ENCODE measurements at regions not wholly inside any gene's neighbourhood (a gene's known extent, or its start where the extent isn't known, plus 50 kb on each side); places are given as distances from the start of the nearest gene placed in this dataset.

DNA sequence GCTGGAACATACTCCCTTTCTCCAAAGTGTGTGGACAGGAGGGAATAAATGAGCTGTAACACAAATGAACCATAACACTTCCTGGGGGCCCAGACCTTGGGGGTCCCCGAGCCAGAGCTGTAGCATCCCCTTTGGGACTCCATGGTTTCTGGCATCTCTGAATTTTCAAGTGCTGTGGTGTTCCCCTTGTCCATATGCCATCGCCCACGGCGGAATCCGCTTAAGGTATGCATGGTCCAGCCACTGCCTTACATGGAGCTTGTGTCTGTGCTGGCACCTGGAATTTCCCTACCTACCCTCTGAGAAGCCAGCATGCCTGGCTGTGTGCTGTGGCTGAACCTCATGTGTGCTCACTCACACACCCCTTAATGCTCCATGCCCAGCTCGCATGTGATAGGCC, 943.6 kb downstream of the SLITRK1 start:
- no peak for DNase-seq

- no peak for DNase-seq
Observed at GRCh38 chr13:82934000-82934399, 948.3 kb downstream of the SLITRK1 start.

GRCh38 chr13:82925114-82925513, 957.2 kb downstream of the SLITRK1 start:
- DNase-seq, result no peak

DNA sequence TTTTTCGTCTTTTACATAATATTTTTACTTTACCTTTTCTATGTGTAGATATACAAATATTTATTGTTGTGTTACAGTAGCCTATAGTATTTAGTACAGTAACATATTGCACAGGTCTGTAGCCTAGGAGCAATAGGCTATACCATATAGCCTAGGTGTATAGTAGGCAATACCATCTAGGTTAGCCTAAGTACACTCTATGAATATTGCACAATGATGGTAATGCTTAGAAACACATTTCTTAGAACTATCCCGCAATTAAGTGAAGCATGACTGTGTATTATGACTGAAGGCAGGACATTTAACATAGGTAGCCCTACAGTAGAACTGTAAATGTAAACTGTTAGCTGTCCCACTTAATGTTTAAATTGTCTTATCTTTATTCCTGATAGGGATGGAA, 964.3 kb downstream of the SLITRK1 start:
- DNase-seq, result no peak

GRCh38 chr13:82912564-82912963, 969.7 kb downstream of the SLITRK1 start:
- no peak for DNase-seq

DNA sequence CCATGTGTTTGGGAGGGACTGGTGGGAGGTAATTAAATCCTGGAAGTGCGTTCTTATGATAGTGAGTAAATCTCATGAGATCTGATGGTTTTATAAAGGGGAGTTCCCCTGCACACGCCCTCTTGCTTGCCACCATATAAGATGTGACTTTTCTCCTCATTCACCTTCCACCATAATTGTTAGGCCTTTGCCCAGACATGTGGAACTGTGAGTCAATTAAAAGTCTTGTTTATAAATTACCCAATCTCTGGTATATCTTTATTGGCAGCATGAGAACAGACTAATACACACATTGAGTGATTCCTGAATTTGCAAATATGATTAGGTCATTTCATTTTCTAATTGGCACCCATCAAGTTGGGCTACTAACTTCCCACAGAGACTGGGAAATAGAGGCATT, 977.2 kb downstream of the SLITRK1 start:
- no peak for DNase-seq

DNA sequence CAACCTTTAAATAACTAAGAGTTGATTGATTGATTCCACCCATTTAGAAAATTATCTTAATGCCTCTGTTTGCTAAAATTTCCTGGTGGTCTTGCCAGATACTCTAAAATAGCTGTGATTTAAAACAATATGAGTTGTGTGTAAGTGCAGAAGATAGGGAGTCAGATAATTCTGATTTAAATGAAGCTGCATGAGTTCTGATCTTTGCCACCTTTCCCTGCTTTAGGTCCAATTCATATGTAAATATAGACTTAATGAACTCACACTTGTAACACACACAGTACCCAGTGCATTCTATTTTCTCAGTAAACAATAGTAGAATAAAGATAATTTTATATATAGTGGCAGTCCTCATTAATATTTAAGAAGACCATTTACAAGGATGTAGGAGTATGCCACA, 981.8 kb downstream of the SLITRK1 start:
- DNase-seq, result no peak

GRCh38 chr13:82898586-82898985, 983.7 kb downstream of the SLITRK1 start:
- DNase-seq, result no peak

DNA sequence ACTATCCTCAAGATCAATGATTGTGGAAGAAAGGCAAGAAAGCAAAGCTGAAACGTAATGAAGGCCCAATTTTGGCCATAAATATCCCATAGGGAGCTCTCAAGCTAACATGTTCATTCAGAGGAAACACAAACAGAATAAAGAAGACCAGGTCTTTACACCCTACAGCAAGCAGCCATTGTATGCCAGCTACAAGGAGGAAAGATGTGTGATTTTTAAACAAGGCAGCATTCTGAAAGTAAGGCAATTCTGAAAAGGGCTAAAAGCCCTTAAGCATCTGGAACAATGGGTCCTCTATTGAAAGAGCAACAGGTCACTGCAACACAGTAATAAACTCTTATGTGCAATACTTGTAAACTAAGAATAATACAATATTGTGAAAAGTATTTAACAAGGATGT, 1002.4 kb downstream of the SLITRK1 start:
- DNase-seq, result no peak

DNA sequence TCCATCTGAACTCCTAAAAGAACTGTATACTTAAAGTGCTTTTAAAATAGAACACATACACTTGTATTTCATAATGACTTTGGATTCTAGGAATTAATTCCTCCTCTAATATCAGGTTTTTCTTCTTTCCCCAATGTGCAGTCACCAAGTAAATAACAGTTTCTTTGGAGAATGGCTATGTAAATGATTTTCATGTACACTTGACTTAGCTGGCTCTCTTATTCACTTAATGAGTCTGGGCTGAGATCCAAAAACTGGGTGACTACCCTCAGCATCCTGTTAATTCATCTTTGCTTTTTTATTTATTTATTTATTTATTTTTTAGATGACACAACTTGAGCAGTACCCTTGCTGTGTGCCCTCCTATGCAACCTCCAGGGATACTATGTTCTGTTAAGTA, 1003.7 kb downstream of the SLITRK1 start:
- peak; percentile 28 for DNase-seq

GRCh38 chr13:82867284-82867683, 1015.0 kb downstream of the SLITRK1 start:
- DNase-seq, result no peak

GRCh38 chr13:82850644-82851043, 1031.6 kb downstream of the SLITRK1 start:
- DNase-seq, result no peak

- no peak for DNase-seq
Observed at GRCh38 chr13:82848766-82849165, 1033.5 kb downstream of the SLITRK1 start.

GRCh38 chr13:82847595-82847994, 1034.7 kb downstream of the SLITRK1 start:
- DNase-seq, result no peak

DNA sequence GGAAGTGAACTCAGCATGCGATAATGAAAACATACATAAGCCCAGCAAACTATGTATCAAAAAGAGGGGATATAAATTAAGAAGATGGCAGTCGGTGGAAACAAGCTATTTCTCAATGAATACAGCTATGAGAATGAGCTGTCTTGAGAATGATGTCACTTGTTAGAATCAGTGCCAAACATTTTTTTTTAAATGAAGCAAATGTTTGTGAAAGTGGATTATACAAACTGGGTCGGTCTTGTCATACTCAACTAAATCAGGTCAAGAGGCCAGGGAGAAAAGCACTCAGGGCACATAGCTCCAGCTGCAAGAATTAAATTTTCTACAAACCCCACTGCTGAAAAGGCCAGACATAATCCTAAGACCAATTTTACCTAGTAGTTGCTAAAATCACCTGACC, 1048.4 kb downstream of the SLITRK1 start:
- no peak for DNase-seq

DNA sequence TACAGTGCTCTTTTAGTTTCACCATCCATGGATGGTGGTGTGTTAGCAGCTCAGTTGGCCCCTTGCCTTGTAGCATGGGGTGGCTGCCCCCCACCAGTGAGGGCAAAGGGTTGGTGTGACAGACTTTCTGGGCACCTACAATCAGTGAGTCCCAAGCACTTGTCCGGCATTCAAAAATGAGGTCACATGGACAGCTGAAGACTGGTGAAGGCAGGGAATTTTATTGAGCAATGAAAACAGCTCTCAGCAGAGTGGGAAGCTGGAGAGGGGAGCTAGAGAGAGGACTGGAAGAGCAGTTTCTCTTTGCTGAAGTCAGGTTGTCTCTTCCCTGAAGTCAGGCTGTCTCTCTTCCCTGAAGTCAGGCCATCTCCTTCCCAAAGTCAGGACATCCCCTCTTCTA, 1053.2 kb downstream of the SLITRK1 start:
- DNase-seq, result no peak

DNA sequence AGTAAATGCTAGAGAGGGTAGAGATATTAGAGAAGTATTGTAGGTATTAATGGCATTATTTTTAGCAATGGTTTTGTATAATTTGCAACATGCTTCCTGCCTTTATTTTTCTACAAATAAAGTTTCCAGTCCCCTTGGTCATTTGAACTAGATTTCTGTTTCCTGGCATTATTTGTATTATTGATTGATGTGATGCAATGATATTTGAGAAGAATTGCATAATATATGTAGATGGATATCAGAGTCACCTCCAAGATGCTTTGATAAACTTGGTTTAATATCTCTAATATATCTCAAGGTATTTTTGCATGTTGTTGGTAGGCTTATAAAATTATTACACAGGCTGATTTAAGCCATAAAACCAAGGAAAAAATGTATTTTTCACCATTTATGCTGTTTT, 1054.5 kb downstream of the SLITRK1 start:
- DNase-seq, result no peak

- DNase-seq, result no peak
Observed at GRCh38 chr13:82822935-82823334, 1059.3 kb downstream of the SLITRK1 start.

DNA sequence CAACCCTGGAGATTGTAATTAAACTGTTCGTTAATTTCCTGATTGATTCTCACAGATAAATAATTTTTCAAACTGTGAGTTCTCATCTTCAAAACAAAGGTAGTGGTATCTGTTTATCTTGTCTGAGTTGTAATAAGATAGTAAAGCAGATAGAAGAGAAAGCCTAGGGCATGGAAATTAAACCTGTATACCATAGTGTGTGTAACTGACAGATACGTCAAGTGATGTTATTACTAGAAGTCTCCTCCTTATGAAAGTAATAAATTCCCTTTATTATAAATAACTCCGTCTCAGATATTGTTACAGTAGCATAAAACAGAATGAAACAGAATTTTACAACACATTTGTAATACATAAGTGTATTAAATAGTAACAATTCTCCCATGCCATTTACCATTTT, 1065.1 kb downstream of the SLITRK1 start:
- no peak for DNase-seq

- DNase-seq, result no peak
Observed at GRCh38 chr13:82815791-82816190, 1066.5 kb downstream of the SLITRK1 start.

DNA sequence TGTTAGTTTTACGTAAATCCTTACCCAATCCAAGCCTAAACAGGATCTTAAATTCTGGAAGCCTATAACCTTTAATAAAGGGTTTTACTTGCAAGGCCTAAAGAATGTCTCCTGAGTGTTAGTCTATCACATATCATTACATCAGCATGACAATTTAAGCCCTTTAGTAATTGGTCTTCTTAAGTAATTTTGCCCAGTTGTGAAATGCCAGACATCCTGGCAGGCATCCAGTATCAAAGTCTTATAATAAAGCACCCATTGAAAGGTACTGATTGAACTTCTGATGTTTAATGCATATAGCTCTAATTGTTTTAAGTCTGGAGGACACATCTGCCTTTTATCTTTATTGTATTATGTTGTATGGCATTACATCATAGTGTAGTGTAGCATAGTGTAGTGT, 1078.9 kb downstream of the SLITRK1 start:
- no peak for DNase-seq

DNA sequence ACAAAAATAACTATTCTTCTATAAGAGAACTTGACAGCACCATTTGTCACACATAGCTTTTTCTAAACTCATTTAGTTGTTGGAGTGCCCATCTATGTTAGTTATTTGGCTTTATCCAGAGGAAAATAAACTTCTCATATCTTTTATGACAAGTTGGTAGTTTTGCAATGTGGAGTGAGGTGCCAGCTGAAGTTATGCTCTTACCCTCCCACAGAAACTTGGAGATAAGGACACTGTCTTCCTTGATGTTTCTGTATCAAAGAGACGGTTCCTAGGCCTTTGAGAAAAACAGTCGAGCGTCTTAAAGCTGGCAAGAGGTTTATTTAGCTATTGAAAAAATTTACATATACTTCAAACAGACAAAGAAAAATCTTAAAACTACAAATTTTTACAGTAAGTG, 1079.7 kb downstream of the SLITRK1 start:
- DNase-seq, result no peak

GRCh38 chr13:82800391-82800790, 1081.9 kb downstream of the SLITRK1 start:
- no peak for DNase-seq

DNA sequence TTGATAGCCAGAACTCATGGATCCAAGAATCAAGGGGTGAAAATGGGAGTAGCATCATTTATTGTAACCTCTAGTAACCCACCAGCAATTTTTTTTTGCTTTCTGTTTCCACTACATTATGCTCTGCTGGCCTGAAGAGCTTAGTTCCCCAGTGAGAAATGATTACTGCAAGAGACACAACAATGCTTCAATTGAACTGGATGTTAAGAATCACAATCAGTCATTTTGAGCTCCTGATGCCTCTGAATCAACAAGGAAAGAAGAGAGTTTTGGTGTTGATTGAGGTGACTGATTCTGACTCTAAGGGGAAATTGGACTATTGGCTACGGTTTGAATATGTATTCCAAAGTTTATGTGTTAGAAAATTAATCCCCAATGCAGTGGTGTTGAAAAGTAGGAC, 1084.4 kb downstream of the SLITRK1 start:
- DNase-seq, result no peak

- no peak for DNase-seq
Observed at GRCh38 chr13:82791035-82791434, 1091.2 kb downstream of the SLITRK1 start.

- no peak for DNase-seq
Observed at GRCh38 chr13:82772816-82773215, 1109.5 kb downstream of the SLITRK1 start.

Measured in NCI-H2107 (cell line).